ENCODE measurements at regions not wholly inside any gene's neighbourhood (a gene's known extent, or its start where the extent isn't known, plus 50 kb on each side); places are given as distances from the start of the nearest gene placed in this dataset.

DNA sequence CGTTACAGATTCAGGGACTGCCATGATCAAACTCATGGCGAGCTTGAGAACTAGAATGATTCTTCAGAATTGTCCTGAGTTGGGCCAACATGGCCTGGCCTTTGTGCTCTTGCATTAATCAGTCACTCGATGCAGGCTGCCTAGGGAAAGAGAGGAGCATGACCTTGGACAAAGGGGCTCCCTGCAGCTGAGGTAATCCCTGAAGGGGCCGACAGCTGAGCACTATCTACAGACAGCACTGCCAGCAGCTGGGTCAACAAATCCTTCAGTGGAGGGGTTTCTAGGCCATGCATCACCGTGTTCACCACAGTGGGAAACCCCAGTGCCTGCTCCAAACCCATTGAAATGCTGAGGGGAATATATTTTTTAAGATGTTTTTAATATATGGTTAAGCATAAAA, 159.5 kb upstream of the POU2AF2 start:
- H3K9ac ChIP-seq (ENCODE audit: low read length), result no peak overlapping the region
- no peaks in the 10 kb centered on the region for H3K4me1 ChIP-seq (ENCODE audit: control insufficient read depth in 1 of 2, insufficient read depth in 2 of 2, low read length in 2 of 2)
- H3K9me2 ChIP-seq (ENCODE audit: insufficient read depth), result no peaks in the 10 kb centered on the region
- H3K27ac ChIP-seq (ENCODE audit: low read depth, low read length), result no peak overlapping the region
- H3K36me3 ChIP-seq (ENCODE audit: control insufficient read depth in 1 of 2, insufficient read depth in 2 of 2, low read length in 2 of 2), result no peaks in the 10 kb centered on the region
- H3K4me3 ChIP-seq (replicated peaks in 1 of 2; ENCODE audit: low read depth in 1 of 2, low read length in 2 of 2), result no peak overlapping the region
- TF ChIP-seq CEBPB (IDR thresholded peaks at IDR 0.05; ENCODE audit: low read depth), result no peak
- H3K27me3 ChIP-seq (ENCODE audit: insufficient read depth, low read length), result peaks cover 33% of the 10 kb centered on the region
- no peak overlapping the region for H3K4me2 ChIP-seq (ENCODE audit: low read length)
- no peaks in the 10 kb centered on the region for H3K79me2 ChIP-seq (ENCODE audit: insufficient read depth, low read length)
- DNase-seq (ENCODE audit: low read depth, low spot score), result no peak
- no TSS peak for BruUV-seq (replicated peaks)
- no peak for ATAC-seq
- intact Hi-C loops (cut with micrococcal nuclease), result no loop called here
- no peaks in the 10 kb centered on the region for H3K9me3 ChIP-seq (ENCODE audit: control insufficient read depth in 1 of 2, insufficient read depth in 1 of 2, low read depth in 1 of 2, low read length in 2 of 2)
- ChIA-PET CTCF (no interaction called here), RAD21 (ENCODE audit: low non-redundant PET in 1 of 2, low total read pairs in 2 of 2, uncharacterized antibody in 2 of 2, unreplicated experiment in 2 of 2) (no interaction called here), POLR2A (no interaction called here)
- no peaks in the 10 kb centered on the region for H4K20me1 ChIP-seq (ENCODE audit: insufficient read depth)
- H2AFZ ChIP-seq (ENCODE audit: low read depth, low read length, poor library complexity, severe bottlenecking), result no peak overlapping the region

DNA sequence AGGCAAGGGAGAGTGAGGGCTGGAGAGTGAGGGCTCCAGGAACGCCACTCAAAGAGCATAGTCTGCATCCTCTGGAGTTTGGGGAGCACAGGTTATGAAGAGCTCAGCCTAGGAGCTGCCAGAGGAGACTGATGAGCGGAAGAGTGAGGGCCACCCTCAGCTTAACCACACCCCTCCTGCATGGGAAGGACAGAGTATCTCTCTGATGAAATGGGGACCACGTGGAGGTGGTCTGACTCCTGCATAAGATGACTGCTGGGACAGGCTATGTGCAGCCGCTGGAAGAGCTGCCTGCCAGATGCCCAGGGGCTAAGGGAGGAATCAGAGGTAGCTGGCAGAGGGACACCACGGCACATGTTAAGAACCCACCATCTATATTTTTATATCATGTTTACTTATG, 162.9 kb upstream of the POU2AF2 start:
- Histone ChIP-seq H3K4me3 (replicated peaks in 1 of 2; ENCODE audit: low read depth in 1 of 2, low read length in 2 of 2) (no peak overlapping the region), H3K9ac (ENCODE audit: low read length) (no peak overlapping the region), H3K4me1 (ENCODE audit: control insufficient read depth in 1 of 2, insufficient read depth in 2 of 2, low read length in 2 of 2) (no peaks in the 10 kb centered on the region), H4K20me1 (ENCODE audit: insufficient read depth) (no peaks in the 10 kb centered on the region), H3K27me3 (ENCODE audit: insufficient read depth, low read length) (peaks cover 11% of the 10 kb centered on the region; the same call in 1 of the 2 replicates), H3K36me3 (ENCODE audit: control insufficient read depth in 1 of 2, insufficient read depth in 2 of 2, low read length in 2 of 2) (no peaks in the 10 kb centered on the region), H3K9me3 (ENCODE audit: control insufficient read depth in 1 of 2, insufficient read depth in 1 of 2, low read depth in 1 of 2, low read length in 2 of 2) (no peaks in the 10 kb centered on the region), H3K4me2 (ENCODE audit: low read length) (no peak overlapping the region), H3K79me2 (ENCODE audit: insufficient read depth, low read length) (no peaks in the 10 kb centered on the region), H3K9me2 (ENCODE audit: insufficient read depth) (no peaks in the 10 kb centered on the region), H2AFZ (ENCODE audit: low read depth, low read length, poor library complexity, severe bottlenecking) (no peak overlapping the region), H3K27ac (ENCODE audit: low read depth, low read length) (no peak overlapping the region)
- TF ChIP-seq, protein P1, sequence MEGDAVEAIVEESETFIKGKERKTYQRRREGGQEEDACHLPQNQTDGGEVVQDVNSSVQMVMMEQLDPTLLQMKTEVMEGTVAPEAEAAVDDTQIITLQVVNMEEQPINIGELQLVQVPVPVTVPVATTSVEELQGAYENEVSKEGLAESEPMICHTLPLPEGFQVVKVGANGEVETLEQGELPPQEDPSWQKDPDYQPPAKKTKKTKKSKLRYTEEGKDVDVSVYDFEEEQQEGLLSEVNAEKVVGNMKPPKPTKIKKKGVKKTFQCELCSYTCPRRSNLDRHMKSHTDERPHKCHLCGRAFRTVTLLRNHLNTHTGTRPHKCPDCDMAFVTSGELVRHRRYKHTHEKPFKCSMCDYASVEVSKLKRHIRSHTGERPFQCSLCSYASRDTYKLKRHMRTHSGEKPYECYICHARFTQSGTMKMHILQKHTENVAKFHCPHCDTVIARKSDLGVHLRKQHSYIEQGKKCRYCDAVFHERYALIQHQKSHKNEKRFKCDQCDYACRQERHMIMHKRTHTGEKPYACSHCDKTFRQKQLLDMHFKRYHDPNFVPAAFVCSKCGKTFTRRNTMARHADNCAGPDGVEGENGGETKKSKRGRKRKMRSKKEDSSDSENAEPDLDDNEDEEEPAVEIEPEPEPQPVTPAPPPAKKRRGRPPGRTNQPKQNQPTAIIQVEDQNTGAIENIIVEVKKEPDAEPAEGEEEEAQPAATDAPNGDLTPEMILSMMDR (IDR thresholded peaks at IDR 0.05 in 2 of 3, conservative IDR thresholded peaks at IDR 0.05 in 1 of 3; ENCODE audit: borderline replicate concordance in 1 of 3, insufficient read depth in 1 of 3, low read depth in 2 of 3, low read length in 2 of 3), result no peak
- TF ChIP-seq RAD21 (IDR thresholded peaks at IDR 0.05; ENCODE audit: low read depth) (no peak), TCF7L2 (IDR thresholded peaks at IDR 0.05; ENCODE audit: borderline replicate concordance, extremely low read depth, insufficient read depth, insufficient read length) (no peak), EZH2phosphoT487 (IDR thresholded peaks at IDR 0.05; ENCODE audit: borderline replicate concordance) (no peak)
- TF ChIP-seq, protein P2, sequence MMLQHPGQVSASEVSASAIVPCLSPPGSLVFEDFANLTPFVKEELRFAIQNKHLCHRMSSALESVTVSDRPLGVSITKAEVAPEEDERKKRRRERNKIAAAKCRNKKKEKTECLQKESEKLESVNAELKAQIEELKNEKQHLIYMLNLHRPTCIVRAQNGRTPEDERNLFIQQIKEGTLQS (IDR thresholded peaks at IDR 0.05), result no peak
- intact Hi-C loops (cut with micrococcal nuclease), result no loop called here
- no TSS peak for BruUV-seq (replicated peaks)
- RAD21 ChIA-PET (ENCODE audit: low non-redundant PET in 1 of 2, low total read pairs in 2 of 2, uncharacterized antibody in 2 of 2, unreplicated experiment in 2 of 2), result no interaction called here
- CTCF ChIA-PET, result no interaction called here
- no peak for ATAC-seq
- DNase-seq (ENCODE audit: low read depth, low spot score), result no peak
- POLR2A ChIA-PET, result no interaction called here
